ENCODE measurements at regions not wholly inside any gene's neighbourhood (a gene's known extent, or its start where the extent isn't known, plus 50 kb on each side); places are given as distances from the start of the nearest gene placed in this dataset.

DNA sequence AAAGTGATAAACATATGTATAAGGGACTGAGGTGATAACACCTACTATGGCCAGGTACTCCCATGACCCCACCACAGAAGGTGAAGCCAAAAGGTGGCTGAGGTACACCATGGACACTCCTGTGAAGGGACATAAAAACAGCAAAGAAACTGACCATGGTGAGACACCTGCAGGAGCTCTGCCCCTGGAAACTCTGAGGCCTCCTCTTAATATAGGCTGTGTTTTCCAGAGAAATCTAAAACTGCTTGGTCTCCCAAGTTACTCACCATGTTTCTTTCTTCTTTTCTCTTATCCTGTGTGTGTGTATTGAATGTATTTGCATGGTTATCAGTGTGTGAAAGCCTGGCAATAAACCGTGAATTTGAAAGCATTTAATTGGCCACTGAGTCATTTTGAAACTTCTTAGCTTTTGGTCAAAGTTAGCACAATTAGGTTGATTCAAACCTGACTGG, 739.3 kb upstream of the GCFC2 start:
- DNase-seq (ENCODE audit: low read depth), result no peak

DNA sequence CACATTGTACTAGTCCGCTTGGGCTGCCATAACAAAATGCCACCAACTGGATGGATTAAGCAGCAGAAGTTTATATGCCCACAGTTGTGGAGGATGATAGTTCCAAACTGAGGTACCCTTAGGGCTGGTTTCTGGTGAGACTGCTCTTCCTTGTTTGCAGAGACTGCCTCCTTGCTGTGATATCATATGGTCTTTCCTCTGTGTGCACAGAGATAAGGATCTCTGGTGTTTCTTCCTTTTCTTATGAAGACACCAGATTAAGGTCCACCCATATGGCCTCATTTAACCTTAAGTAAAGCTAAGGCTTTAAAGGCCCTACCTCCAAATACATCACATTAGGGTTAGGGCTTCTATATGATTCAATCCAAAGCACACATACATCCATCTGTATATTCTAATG, 738.2 kb upstream of the GCFC2 start:
- no peak for DNase-seq (ENCODE audit: low read depth)

DNA sequence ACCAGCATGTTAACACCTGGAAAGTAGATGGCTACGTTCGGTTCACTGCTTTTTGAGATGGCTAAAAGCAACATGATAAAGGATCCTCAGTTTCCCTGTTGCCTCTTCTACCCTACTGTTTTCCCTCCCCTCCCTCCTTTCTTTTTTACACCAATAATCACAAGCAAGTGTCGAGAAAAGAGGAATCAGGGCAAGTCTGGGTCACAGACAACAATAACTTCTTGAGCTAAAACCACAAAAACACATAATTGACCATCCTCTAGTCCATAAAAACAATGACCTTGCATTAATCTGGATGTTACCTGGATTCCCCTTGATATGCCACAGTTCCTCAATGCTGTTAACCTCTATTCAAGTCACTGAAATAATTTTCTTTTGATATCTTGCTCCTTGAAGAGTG, 736.6 kb upstream of the GCFC2 start:
- DNase-seq (ENCODE audit: low read depth), result no peak

DNA sequence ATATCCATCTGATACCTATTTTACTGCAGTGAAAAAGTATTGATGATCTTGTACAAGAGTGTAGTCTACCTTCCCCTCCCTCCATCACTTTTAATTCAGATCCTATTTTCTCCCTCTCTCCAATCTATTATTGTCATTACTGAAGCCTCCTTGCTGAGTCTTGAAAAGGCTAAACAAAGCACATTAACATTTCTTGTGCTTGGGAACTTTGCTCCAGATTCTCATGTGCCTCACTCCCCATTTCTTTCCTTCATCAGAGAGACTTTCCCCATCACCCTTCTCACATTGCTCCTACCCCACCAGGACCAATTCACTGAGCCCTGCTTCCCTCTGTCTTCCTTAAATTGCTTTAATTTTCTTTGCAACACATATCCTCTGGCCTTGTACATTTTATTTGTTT, 736.2 kb upstream of the GCFC2 start:
- DNase-seq (ENCODE audit: low read depth), result no peak

DNA sequence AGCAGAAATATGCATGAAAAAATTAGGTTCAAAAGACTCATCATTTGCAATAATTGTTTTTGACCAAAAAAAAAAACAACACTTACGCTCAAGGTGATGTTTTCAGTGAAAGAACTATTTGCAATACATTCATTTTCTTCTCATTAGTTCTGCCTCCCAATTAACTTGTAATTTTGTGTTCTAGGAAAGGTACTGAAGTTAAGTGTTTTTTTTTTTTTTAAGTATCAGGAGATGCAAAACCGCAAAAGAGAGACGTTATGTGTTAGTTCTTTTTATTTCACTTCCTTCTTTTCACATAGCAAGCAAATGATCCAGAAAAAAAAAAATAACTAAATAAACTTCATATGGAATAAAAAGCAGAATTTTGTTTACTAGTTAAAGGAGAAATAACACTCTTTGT, 735.2 kb upstream of the GCFC2 start:
- DNase-seq (ENCODE audit: low read depth), result no peak

DNA sequence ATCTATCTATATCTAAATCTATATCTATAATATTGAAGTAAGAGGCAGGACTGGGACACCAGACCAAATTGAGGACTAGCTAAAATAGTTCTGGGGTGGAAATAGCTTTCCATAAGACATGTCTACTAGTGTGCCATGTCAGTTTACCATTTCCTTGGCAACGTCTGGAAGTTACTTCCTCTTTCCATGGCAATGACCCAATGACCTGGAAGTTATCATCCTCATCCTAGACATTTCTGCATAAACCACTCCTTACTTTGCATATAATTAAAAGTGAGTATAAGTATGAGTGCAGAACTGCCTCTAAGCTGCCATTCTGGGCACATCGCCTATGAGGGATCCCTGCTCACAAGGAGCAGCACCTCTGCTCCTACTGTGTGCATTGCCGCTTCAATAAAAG, 734.0 kb upstream of the GCFC2 start:
- DNase-seq (ENCODE audit: low read depth), result no peak

DNA sequence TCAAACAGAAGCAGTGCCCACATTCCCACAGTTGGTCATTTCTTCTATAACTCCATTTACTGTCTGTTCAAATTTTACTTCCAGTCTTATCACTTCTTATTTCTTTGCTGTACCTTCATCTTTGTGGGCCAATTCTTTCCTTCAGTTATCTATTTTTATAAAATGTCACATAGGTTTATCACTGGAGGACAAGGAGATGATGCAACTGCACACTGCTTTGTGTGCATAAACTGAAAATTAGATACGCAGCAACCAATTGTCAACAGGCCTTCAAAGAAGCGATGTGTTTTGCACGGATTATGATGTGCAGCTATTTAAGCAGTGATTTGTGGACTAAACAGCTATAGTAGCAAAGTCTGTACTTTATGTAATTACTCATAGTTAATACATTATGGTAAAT, 726.8 kb upstream of the GCFC2 start:
- DNase-seq (ENCODE audit: low read depth), result no peak

DNA sequence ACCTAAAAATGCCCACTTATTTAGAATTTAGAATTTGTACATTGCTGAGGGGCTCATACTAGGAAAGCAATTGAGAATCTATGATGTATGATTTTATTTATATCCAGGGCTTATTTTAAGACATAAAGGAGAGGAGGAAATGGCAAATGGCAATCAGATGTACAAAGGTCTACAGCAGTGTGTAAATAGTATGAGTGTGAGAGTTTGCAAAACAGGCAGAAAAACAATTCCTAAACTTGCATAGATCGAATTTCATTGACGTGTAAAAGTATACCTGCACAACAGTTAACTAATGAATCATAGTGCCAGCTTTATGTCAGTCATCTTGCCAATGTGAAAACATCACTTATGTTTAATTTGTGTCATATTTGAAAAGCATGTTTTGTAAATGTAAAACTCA, 718.7 kb upstream of the GCFC2 start:
- DNase-seq (ENCODE audit: low read depth), result no peak

DNA sequence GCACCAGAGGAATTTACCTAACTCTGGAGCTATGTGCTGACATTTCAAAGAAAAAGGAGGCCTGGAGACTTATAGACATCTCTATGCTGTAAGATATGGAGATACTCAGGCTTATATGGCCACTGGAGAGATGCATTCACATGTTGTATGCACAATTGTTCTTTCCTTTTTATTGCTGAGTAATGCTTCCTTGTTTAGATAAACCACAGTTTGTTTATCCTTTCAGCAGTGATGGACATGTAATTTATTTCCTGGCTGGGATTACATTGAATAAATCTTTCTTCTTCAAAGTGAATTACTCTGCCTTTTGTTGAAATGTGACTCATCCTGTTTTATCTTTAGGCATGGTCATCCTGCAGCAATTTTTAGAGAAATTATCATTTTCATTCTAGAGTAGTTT, 716.7 kb upstream of the GCFC2 start:
- DNase-seq (ENCODE audit: low read depth), result no peak

DNA sequence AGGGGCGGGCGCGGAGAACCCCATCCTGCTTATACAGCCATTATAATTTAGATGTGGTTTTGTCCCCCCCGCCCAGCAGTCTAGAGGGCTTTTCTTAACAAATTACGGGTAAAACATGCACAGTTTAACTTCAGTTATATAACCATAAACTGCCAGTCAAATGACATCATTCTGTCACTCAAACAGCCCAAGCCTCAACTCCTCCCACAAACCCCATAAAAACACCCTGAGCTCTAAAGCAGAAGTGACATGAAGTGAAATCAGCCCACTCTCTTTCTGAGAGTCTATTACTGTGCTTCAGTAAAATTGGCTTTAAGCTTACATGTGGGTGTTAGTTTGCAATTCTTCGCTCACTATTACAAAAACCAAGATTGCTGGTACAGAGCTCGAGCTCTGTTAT, 705.1 kb upstream of the GCFC2 start:
- no peak for DNase-seq (ENCODE audit: low read depth)

DNA sequence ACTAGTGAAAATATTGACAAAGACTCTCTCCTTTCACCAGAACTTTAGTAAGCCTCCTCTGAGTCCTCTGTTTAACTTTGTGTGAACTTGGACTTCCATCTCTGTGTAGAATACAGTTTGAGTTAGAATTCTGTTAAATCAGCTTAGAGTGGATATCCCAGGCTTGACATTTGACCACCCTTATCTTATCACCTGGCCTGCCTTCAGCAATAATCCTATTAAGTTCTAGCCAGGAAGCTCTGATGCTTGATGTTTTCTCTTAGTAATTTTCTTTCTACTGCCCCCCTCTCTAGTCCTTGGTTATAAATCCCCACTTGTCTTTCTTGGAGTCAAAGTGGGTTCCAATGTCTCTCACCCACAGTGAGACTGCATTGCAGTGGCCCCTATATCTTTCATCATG, 702.7 kb upstream of the GCFC2 start:
- no peak for DNase-seq (ENCODE audit: low read depth)

DNA sequence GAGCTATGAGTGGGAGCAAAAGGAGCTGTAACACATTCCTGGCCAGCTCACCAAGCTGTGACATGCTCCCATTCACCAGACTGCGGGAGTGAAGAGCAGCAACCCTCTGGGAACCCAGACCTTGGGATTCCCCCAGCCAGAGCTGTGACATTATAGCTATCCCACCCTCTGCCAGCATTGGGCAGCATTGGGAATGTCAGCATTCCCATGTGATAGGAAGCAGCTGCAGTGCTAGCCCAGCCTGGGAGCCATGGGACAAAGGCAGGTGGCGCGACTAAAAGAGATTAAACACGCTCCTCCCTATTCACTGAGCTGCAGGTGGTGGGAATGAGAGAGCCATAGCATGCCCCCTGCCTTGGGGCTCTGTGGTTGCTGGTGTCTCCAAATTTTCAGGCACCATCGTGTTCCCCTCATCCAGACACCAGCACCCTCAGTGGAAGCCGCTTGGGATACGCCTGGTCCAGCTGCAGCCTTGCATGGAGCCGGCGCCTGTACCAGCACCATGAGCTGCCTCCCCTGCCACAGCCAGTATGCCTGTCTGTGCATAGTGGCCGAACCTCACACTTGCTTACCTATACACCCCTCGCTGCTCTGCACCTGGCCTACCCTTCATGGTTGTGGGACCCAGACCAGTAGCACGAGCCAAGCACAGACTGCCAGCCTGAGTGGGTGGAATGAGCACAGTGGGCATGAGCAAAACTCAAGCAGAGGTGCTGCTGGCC, 695.6 kb upstream of the GCFC2 start:
- no peak for DNase-seq (ENCODE audit: low read depth)

DNA sequence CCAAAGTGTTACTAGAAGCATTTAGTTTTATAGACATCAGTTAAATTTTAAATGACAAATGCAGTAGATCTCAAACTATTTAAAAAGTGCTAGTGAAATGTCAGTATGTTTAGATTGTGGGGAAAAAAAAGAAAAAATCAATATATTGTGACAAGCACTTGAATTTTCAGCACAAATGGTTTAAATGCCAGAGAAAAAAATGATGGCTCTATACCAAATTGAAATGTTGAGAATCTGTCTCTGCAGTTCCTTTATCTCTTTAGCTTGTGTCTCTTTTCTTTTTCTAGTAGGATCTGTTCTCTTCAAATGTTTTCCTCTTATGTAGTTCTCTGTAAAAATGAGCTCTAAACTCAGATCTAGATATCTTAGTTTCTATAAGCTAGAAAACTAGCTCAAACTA, 682.6 kb upstream of the GCFC2 start:
- no peak for DNase-seq (ENCODE audit: low read depth)

DNA sequence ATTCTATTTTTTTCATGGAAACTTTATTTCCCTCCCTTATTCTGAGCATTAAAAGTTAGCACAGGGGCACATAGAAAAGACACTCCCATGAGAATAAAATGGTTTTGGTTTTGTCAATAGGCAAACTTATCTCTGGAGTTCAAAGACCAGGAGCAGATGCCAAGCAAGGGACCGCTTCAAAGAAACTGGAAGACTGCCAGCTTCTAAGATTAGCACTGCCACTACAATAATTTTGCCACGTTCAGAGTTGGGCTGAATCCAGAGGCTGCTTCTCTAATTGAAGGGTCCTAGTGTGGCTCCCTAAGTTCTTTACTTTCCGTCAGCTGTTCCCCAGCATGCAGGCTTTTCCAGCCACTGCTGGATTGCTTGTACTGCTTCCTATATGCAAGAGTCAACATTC, 681.0 kb upstream of the GCFC2 start:
- no peak for DNase-seq (ENCODE audit: low read depth)

DNA sequence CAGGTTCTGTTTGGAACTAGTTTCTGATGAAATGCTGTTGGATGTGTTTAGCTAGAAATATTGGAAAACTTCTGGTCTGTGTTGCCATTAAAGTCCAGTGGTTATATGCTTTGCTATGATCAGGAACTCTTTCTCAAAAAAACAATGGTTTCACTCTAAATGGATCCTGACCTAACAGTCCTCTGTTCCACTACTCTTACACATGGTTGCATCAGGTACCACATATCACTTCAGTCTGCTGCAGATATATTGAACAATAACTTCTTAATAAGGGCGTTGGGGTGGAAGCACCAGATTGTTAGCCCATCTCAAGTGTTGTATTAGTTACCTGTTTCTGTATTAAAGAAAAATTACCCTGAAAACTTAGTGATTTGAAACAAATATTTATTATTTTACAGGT, 676.6 kb upstream of the GCFC2 start:
- DNase-seq (ENCODE audit: low read depth), result no peak

DNA sequence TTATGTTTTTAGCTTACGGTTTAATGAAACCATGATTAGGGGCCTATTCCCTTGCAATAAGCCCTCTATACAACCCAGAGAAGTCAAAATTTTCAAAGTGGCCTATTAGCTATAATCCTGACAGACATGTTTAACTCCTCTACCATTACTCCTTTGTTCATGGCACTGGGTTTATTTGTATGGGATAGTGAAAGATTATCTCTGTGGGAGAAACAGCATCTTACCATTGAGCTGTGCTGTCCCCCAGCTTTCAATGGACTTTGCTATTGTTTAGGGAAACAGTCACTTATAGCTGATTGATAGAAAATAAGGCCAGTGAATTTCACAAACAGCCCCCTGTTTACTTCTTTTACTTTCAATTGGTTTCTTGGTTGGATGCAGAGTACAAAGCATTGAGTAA, 675.2 kb upstream of the GCFC2 start:
- no peak for DNase-seq (ENCODE audit: low read depth)

DNA sequence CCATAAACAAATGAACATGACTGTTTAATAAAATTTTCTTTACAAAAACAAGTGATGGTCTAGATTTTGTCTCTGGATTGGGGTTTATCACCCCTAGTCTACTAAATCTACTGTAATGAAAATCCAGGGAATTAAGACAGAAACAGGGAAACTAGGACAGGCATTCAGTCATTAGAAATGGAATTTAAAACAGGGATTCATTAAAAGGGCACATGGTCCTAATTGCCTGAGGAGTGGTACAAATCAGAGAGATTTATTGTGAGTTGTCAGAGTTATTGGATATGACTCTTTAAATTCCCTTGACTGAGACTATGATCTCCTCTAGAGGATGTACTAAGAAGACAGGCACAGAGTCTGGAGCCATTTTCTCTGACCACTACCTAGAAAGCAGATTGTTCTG, 670.9 kb upstream of the GCFC2 start:
- no peak for DNase-seq (ENCODE audit: low read depth)

DNA sequence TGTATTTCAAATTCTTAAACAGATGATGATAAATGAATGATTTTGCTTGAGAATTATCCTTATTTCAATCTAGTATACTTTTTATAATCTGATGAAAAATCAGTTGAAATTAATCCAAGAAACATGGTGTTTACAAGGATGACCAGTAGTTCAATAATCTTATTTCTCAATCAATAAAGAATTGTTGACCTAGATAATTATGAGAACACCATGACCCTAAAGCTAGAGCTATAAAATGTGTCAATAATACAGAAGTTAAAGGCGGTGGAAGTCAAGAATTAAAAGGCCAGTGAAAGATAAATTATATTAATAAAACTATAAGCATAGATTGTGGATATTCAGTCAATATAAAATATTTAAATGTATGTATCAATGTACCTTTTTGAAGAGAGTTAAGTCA, 667.4 kb upstream of the GCFC2 start:
- no peak for DNase-seq (ENCODE audit: low read depth)

DNA sequence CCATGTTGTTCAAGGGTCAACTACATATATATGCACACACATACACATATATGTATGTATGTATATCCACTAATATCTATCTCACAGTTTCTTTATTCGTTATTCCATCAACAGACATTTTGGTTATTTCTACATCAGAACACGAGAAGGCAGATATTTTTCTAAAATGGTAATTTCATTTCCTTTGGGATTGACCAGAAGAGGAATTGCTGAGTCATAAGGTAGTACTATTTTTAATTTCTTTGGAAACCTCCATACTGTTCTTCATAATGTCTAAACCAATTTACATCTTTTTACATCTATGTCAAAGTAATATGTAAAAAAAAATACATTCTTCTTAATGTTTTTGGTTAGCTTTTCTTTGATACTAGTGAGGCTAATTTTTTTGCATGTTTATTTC, 630.7 kb upstream of the GCFC2 start:
- DNase-seq (ENCODE audit: low read depth), result no peak

DNA sequence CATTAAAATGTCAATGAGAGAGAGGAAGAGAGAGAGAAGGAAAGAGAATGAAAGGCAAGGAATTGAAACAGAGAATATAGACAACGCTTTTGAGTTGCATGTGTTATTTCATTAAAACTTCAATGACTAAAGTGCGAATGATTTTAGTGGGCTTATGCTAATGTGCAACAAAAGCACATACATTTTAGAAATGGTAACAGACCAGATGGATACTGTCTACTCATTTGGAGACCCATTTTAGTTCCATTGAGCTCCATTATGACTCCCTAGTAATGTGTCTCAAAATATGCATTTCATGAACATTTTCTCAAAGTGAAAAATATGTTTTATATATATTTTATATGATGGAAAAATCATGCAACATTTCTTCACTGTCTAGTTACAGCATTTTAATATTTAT, 622.2 kb upstream of the GCFC2 start:
- no peak for DNase-seq (ENCODE audit: low read depth)

DNA sequence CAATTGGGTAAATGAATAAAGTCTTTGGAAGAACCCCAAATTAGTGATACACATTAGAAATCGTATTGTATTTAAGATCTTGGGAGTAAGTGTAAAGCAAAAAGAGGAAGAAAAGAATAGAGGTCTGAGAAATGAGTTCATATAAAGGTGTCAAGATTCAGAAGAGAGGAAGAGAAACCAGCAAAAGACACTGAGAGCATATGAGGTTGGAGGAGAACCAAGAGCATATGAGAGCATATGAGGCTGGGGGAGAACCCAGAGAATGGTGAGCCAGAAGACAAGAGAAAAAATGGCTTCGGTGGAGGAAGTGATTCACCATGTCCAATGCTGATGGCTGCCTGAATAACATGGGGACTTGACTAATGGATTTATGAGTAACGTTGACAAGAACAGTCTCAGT, 620.1 kb upstream of the GCFC2 start:
- no peak for DNase-seq (ENCODE audit: low read depth)

DNA sequence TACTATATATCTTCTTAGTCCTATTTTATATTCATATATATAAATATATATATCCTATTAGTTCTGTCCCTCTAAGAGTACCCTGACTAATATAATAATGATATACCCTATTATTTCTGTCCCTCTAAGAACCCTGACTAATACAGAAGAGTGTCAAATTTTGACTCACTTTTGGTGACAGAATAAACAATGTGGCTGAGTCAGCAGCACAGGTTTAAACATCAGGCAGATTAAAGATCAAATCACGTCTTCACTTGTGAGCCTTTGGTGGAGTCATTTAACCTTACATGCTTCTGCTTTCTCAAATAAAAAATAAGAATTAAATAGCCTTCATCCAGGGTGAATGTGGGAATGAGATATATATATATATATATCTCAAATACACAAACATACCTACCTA, 615.9 kb upstream of the GCFC2 start:
- DNase-seq (ENCODE audit: low read depth), result no peak

DNA sequence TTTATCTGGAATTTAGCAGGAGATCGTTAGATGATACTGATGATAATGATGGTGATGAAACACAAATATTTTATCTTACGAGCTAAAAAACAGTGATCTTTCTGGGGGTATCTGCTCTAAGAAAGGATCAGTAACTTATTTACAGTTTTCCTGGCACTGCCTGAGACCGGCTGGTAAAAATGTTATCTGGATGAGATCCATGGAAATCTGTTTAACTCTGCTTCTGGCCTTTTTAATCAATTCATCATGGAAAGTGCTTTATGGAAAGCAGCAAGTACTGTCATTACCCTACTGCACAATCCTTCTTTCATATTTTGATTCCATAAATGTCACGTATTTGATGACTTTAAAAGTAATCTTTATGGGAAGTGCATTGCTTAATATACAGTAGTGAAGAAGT, 612.7 kb upstream of the GCFC2 start:
- DNase-seq (ENCODE audit: low read depth), result no peak

DNA sequence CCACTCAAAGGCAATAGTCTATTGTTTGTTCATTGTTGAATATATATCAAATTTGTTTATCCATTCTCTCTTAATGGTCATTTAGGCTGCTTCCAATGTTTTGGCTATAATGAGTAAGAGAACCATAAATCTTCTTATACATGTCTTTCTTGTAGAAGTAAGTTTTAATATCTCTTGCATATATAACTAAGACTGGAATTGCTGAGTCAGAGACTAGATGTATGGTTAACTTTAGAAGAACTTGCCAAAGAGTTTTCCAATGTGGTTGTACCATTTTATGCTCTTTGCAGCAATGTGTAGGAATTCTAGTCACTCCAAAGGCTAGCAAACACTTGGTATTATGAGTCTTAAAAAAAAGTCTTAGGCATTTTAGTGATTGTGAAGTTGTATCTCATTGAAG, 610.0 kb upstream of the GCFC2 start:
- no peak for DNase-seq (ENCODE audit: low read depth)

DNA sequence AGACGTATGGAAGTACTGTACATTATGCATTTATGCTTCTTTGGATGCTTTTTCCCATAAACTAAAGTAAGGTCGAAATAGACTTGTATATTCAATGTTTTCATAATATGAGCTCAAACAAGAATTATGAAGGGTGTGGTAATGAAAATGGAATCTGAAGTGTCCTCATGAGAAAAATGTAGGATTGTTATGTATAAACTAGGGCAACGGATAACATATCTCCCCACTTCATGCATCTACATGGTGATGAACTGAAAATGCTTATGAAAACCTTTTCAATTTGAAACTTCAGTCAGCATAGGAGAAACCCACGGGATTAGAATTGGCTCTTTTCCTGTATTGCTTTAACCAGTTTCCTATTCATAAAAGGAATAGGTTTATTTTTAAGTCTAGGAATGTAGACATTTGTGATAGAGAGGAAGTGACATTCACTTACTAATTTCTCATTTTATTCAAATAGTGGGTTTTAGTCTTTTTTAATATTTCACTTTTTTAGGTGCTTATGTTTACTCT, 608.2 kb upstream of the GCFC2 start:
- DNase-seq (ENCODE audit: low read depth), result no peak
